ENCODE measurements at regions not wholly inside any gene's neighbourhood (a gene's known extent, or its start where the extent isn't known, plus 50 kb on each side); places are given as distances from the start of the nearest gene placed in this dataset.

DNA sequence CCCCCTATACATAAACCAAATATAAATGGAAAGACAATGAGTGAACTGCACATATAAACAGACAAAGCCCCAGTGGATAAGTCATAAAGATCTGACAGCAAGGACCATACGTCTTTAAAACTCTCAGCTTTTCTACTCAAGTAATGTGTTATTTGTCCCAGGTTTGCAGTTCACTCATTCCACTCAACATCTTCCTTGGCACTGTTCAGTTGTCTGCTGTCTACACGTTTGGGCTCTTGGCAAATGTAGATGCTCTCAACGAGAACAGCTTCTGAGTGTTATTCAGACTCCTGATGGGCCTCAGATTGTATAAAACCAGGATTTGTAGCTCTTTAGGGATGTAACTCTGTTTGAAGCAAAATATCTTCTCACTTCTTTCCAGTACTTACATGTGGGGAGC is 198.2 kb upstream of the SEMA6A start:
- TF ChIP-seq POLR2A (IDR thresholded peaks at IDR 0.05) (no peak), CTCF (IDR thresholded peaks at IDR 0.05) (no peak)
